ENCODE measurements at regions not wholly inside any gene's neighbourhood (a gene's known extent, or its start where the extent isn't known, plus 50 kb on each side); places are given as distances from the start of the nearest gene placed in this dataset.

DNA sequence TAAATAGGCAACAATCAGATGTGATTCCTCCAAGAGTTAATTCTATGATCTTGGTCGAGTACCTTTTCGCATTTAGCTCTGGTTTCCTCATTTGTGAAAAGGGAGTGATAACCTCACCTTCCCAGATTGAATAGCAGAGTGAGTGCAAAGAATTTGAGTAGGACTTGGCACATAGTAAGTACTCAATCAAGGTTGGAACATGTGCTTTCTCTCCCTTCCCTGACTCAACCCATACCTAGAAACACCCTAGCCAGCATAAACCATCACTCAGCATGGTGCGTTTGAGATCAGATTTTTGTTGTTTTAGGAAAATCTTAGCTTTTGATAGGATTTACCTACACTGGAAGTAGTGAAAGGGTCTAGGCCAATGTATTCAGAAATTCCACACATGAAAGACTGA lies 333.4 kb upstream of the NT5E start:
- TF ChIP-seq, protein P1, sequence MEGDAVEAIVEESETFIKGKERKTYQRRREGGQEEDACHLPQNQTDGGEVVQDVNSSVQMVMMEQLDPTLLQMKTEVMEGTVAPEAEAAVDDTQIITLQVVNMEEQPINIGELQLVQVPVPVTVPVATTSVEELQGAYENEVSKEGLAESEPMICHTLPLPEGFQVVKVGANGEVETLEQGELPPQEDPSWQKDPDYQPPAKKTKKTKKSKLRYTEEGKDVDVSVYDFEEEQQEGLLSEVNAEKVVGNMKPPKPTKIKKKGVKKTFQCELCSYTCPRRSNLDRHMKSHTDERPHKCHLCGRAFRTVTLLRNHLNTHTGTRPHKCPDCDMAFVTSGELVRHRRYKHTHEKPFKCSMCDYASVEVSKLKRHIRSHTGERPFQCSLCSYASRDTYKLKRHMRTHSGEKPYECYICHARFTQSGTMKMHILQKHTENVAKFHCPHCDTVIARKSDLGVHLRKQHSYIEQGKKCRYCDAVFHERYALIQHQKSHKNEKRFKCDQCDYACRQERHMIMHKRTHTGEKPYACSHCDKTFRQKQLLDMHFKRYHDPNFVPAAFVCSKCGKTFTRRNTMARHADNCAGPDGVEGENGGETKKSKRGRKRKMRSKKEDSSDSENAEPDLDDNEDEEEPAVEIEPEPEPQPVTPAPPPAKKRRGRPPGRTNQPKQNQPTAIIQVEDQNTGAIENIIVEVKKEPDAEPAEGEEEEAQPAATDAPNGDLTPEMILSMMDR (conservative IDR thresholded peaks at IDR 0.05) = no peak
- TF ChIP-seq ZFX (IDR thresholded peaks at IDR 0.05) = no peak

Data from C4-2B (cell line).